ENCODE measurements at regions not wholly inside any gene's neighbourhood (a gene's known extent, or its start where the extent isn't known, plus 50 kb on each side); places are given as distances from the start of the nearest gene placed in this dataset.

GRCh38 chr4:35970366-35970960, 273.9 kb downstream of the ARAP2 start:
- no peak for TF ChIP-seq TAF1 (IDR thresholded peaks at IDR 0.05; ENCODE audit: borderline replicate concordance, low read depth, low read length)
- TF ChIP-seq POLR2AphosphoS5 (IDR thresholded peaks at IDR 0.05; ENCODE audit: low read depth, low read length) = no peak
- no peak for TF ChIP-seq POLR2A (IDR thresholded peaks at IDR 0.05; ENCODE audit: low read depth, low read length)
